Activated naive CD8-positive, alpha-beta T cell treated with anti-CD3 and anti-CD28 coated beads, Interleukin-2, amount 10 ng/mL, durations not matched to agents 7 days and 5 days (primary cell): ENCODE measurements at regions not wholly inside any gene's neighbourhood (a gene's known extent, or its start where the extent isn't known, plus 50 kb on each side); places are given as distances from the start of the nearest gene placed in this dataset.

Experiments
- ATAC-seq: fragments of 150-1000 bp; cut with Tn5 transposase; one replicate; pipeline ENCODE4 v1.10.0; 2021; ENCODE audit warnings: low read depth, moderate library complexity
- POLR2A ChIA-PET: fragments of 350-600 bp; sonication (Branson Sonifier 250); formaldehyde crosslinking; loops from one replicate; lab custom pipeline; 2021; ENCODE audit warnings: antibody characterized with exemption; lab: Charles Lee
- DNase-seq: peaks from one replicate; pipeline ENCODE4 v3.0.0; 2021
- H3K27ac Mint-ChIP-seq: one replicate; pipeline ENCODE4 v1.8.0; 2022; ENCODE audit warnings: mild to moderate bottlenecking, mixed read lengths
- H3K27me3 Mint-ChIP-seq: one replicate; pipeline ENCODE4 v1.8.0; 2022; ENCODE audit warnings: mild to moderate bottlenecking, moderate library complexity, mixed read lengths
- H3K36me3 Mint-ChIP-seq: one replicate; pipeline ENCODE4 v1.8.0; 2021; ENCODE audit warnings: mild to moderate bottlenecking, mixed read lengths
- H3K4me1 Mint-ChIP-seq: one replicate; pipeline ENCODE4 v1.8.0; 2021; ENCODE audit warnings: mixed read lengths
- H3K4me3 Mint-ChIP-seq: one replicate; pipeline ENCODE4 v1.8.0; 2022; ENCODE audit warnings: mild to moderate bottlenecking, moderate library complexity, mixed read lengths
- H3K9me3 Mint-ChIP-seq: one replicate; pipeline ENCODE4 v1.8.0; 2021; ENCODE audit warnings: mixed read lengths

- H3K9me3 Mint-ChIP-seq = no peaks in the 10 kb centered on the region
- no peaks in the 10 kb centered on the region for H3K36me3 Mint-ChIP-seq
- H3K27ac Mint-ChIP-seq = no peak overlapping the region
- ATAC-seq (no peak), DNase-seq (no peak)
- H3K4me1 Mint-ChIP-seq = no peaks in the 10 kb centered on the region
- H3K4me3 Mint-ChIP-seq = no peak overlapping the region
- POLR2A ChIA-PET = no interaction called here
- no peaks in the 10 kb centered on the region for H3K27me3 Mint-ChIP-seq
These were observed 134.6 kb downstream of the VRK1 start for GRCh38 chr14:96931751-96932150.

DNA sequence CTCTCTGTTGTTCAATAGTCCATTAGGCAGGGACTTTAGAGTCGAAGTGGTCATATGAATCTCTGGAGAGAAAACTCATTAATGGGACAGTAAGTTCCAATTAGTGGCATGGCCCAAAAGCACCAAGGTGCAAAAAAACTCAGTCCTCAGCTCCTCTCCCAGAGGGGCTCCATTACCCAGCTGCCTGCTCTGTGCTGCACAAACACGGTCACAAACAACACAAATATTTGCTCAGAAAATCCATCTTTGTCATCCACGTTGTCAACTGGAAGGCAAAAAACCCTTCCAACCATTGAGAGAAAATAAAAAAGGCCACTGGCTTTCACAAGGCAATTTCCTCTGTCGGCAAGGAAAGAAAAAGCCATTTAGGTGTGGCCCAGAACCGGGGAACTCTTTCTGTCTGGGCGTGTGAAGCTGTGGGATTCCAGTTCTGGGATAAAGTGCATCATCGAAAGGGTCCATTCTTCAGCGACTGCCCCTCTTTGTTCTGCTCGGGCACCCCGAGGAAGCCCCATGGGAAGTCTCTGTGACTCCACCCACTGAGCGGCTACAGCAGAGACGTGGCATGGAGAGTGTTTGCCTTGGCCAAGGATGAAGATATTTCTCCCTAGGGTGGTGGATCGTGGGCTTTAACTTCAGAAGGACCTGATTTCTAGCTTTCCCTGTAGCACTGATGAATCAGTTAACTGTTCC lies 137.6 kb downstream of the VRK1 start:
- Mint-ChIP-seq H3K4me3 (no peak overlapping the region), H3K27me3 (peaks cover 3% of the 10 kb centered on the region), H3K36me3 (no peaks in the 10 kb centered on the region), H3K4me1 (no peaks in the 10 kb centered on the region), H3K27ac (no peak overlapping the region), H3K9me3 (no peaks in the 10 kb centered on the region)
- ATAC-seq = no peak
- no peak for DNase-seq
- POLR2A ChIA-PET = no interaction called here

DNA sequence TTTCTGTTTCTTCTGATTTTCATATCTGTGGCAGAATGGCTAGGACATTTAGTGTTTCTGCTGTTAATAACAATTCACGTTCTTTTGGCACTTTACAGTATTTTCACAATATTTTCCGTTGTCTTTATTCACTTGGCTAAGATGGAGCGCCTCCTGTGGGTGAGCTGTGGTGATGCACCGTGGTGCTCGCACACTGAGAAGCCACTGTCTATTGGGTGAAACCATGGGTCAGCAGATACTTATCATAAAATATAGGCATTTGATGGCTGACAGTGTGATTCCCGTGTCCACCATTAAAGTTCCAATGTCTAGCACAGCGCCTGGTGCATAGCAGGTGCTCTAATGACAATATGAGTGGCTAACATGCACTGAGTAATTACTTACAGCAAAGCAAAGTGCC lies 141.8 kb downstream of the VRK1 start:
- no peaks in the 10 kb centered on the region for H3K4me1 Mint-ChIP-seq
- POLR2A ChIA-PET = no interaction called here
- no peaks in the 10 kb centered on the region for H3K36me3 Mint-ChIP-seq
- DNase-seq = no peak
- H3K27ac Mint-ChIP-seq = no peak overlapping the region
- no peak overlapping the region for H3K4me3 Mint-ChIP-seq
- H3K27me3 Mint-ChIP-seq = peaks cover 3% of the 10 kb centered on the region
- H3K9me3 Mint-ChIP-seq = peaks cover 1% of the 10 kb centered on the region
- ATAC-seq = no peak

GRCh38 chr14:96940009-96940408 lies 142.8 kb downstream of the VRK1 start:
- H3K27me3 Mint-ChIP-seq = peaks cover 3% of the 10 kb centered on the region
- POLR2A ChIA-PET = no interaction called here
- no peak for DNase-seq
- no peaks in the 10 kb centered on the region for H3K4me1 Mint-ChIP-seq
- H3K27ac Mint-ChIP-seq = no peak overlapping the region
- H3K9me3 Mint-ChIP-seq = peaks cover 1% of the 10 kb centered on the region
- ATAC-seq = no peak
- no peak overlapping the region for H3K4me3 Mint-ChIP-seq
- H3K36me3 Mint-ChIP-seq = no peaks in the 10 kb centered on the region

GRCh38 chr14:96944297-96944696 lies 147.1 kb downstream of the VRK1 start:
- POLR2A ChIA-PET = no interaction called here
- H3K9me3 Mint-ChIP-seq = peaks cover 1% of the 10 kb centered on the region
- ATAC-seq (no peak), DNase-seq (no peak)
- H3K27ac Mint-ChIP-seq = no peak overlapping the region
- peaks cover 6% of the 10 kb centered on the region for H3K4me1 Mint-ChIP-seq
- peaks cover 2% of the 10 kb centered on the region for H3K36me3 Mint-ChIP-seq
- no peaks in the 10 kb centered on the region for H3K27me3 Mint-ChIP-seq
- H3K4me3 Mint-ChIP-seq = no peak overlapping the region

DNA sequence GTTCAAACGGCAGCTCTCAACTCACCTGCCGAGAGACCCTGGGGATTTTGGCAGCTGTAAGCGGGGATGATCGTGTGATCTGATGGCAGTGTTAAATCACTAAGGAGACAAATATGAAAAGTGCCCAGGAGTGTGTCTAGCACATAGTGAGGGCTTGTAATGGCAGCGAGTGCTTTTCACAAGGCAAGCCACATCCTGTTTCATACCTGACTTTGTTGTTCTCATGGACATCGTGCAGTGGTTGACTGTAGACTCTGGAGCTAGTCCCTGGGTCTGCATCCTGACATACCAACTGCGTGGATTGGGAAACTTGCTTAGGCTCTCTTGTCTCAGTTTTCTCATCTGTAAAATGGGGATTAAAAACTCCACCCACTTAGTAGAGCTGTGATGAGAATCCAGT lies 148.5 kb downstream of the VRK1 start:
- H3K9me3 Mint-ChIP-seq = peaks cover 1% of the 10 kb centered on the region
- H3K4me3 Mint-ChIP-seq = no peak overlapping the region
- peaks cover 2% of the 10 kb centered on the region for H3K36me3 Mint-ChIP-seq
- DNase-seq (no peak), ATAC-seq (peak; percentile 68)
- POLR2A ChIA-PET = no interaction called here
- peaks cover 10% of the 10 kb centered on the region for H3K4me1 Mint-ChIP-seq
- H3K27ac Mint-ChIP-seq = no peak overlapping the region
- no peaks in the 10 kb centered on the region for H3K27me3 Mint-ChIP-seq

DNA sequence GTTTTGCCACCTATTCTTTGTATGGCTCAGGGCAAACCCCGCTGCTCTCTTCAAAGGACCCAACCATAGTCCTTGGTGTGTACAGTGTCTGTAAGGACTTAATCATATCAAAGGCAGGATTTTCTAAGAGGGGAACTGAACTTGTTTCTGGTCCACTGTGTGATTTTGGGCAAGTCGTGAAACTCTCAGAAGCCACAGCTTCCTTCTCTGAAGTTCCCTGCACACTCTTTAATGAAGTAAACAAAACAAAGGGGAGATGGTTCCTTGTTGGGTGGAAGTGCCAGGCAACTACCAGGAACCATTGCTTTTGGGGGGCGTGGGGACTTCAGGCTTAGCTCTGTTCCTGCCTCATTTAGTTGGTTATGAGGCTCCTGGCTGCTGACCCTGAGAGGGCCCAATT lies 152.4 kb downstream of the VRK1 start:
- no peak overlapping the region for H3K4me3 Mint-ChIP-seq
- no peak overlapping the region for H3K27ac Mint-ChIP-seq
- ATAC-seq (no peak), DNase-seq (no peak)
- H3K36me3 Mint-ChIP-seq = peaks cover 5% of the 10 kb centered on the region
- no peaks in the 10 kb centered on the region for H3K27me3 Mint-ChIP-seq
- POLR2A ChIA-PET = no interaction called here
- H3K4me1 Mint-ChIP-seq = peaks cover 14% of the 10 kb centered on the region
- H3K9me3 Mint-ChIP-seq = peaks cover 3% of the 10 kb centered on the region

- DNase-seq (no peak), ATAC-seq (no peak)
- POLR2A ChIA-PET = no interaction called here
- H3K27ac Mint-ChIP-seq = no peak overlapping the region
- H3K36me3 Mint-ChIP-seq = peaks cover 5% of the 10 kb centered on the region
- H3K9me3 Mint-ChIP-seq = peaks cover 3% of the 10 kb centered on the region
- H3K4me1 Mint-ChIP-seq = peaks cover 9% of the 10 kb centered on the region
- no peaks in the 10 kb centered on the region for H3K27me3 Mint-ChIP-seq
- H3K4me3 Mint-ChIP-seq = no peak overlapping the region
These were observed 154.3 kb downstream of the VRK1 start for GRCh38 chr14:96951511-96951910.

- H3K4me3 Mint-ChIP-seq = no peak overlapping the region
- peaks cover 9% of the 10 kb centered on the region for H3K4me1 Mint-ChIP-seq
- no peak overlapping the region for H3K27ac Mint-ChIP-seq
- DNase-seq = no peak
- H3K27me3 Mint-ChIP-seq = no peaks in the 10 kb centered on the region
- ATAC-seq = no peak
- peaks cover 3% of the 10 kb centered on the region for H3K9me3 Mint-ChIP-seq
- POLR2A ChIA-PET = no interaction called here
- peaks cover 4% of the 10 kb centered on the region for H3K36me3 Mint-ChIP-seq
These were observed 156.1 kb downstream of the VRK1 start for GRCh38 chr14:96953087-96953874.

- Mint-ChIP-seq H3K27me3 (no peaks in the 10 kb centered on the region), H3K9me3 (peaks cover 3% of the 10 kb centered on the region), H3K27ac (no peak overlapping the region), H3K36me3 (peaks cover 4% of the 10 kb centered on the region), H3K4me1 (peaks cover 9% of the 10 kb centered on the region), H3K4me3 (no peak overlapping the region)
- DNase-seq (no peak), ATAC-seq (no peak)
- POLR2A ChIA-PET = no interaction called here
These were observed 156.6 kb downstream of the VRK1 start for GRCh38 chr14:96953875-96954185.

- Mint-ChIP-seq H3K36me3 (peaks cover 12% of the 10 kb centered on the region), H3K27ac (no peak overlapping the region), H3K4me3 (no peak overlapping the region), H3K9me3 (peaks cover 10% of the 10 kb centered on the region), H3K4me1 (peaks cover 7% of the 10 kb centered on the region), H3K27me3 (no peaks in the 10 kb centered on the region)
- POLR2A ChIA-PET = no interaction called here
- ATAC-seq = no peak
- DNase-seq = no peak
These were observed 159.5 kb downstream of the VRK1 start for GRCh38 chr14:96956464-96957239.

DNA sequence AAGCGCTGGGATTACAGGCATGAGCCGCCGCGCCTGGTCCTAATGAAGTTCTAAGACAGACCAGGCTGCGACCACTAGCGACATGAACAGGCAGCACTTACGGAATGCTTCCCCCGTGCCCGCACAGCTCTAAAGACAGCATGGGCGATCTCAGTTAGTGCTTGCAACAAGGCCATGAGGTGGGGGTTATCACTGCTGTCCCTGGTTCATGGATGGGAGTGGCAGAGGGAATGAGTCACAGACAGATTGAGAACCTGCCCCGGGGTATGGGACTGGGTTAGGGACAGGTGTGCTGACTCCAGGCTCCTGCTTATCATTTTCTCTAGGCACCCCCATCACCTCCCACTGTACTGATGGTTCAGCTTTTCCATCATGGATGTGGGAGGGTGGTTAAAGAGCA lies 160.9 kb downstream of the VRK1 start:
- peaks cover 11% of the 10 kb centered on the region for H3K9me3 Mint-ChIP-seq

GRCh38 chr14:96959992-96960391 lies 162.8 kb downstream of the VRK1 start:
- DNase-seq = no peak
- peaks cover 19% of the 10 kb centered on the region for H3K4me1 Mint-ChIP-seq

More for the DNA sequence above, 160.9 kb downstream of the VRK1 start:
- no peaks in the 10 kb centered on the region for H3K27me3 Mint-ChIP-seq
- H3K4me3 Mint-ChIP-seq = no peak overlapping the region
- POLR2A ChIA-PET = no interaction called here
- H3K4me1 Mint-ChIP-seq = peaks cover 17% of the 10 kb centered on the region
- peaks cover 18% of the 10 kb centered on the region for H3K36me3 Mint-ChIP-seq
- no peak for ATAC-seq
- no peak for DNase-seq
- H3K27ac Mint-ChIP-seq = no peak overlapping the region

More at GRCh38 chr14:96959992-96960391, 162.8 kb downstream of the VRK1 start:
- no peaks in the 10 kb centered on the region for H3K27me3 Mint-ChIP-seq
- no peak for ATAC-seq
- H3K27ac Mint-ChIP-seq = no peak overlapping the region
- peaks cover 24% of the 10 kb centered on the region for H3K36me3 Mint-ChIP-seq
- peaks cover 15% of the 10 kb centered on the region for H3K9me3 Mint-ChIP-seq
- POLR2A ChIA-PET = no interaction called here
- no peak overlapping the region for H3K4me3 Mint-ChIP-seq
